ENCODE measurements at regions not wholly inside any gene's neighbourhood (a gene's known extent, or its start where the extent isn't known, plus 50 kb on each side); places are given as distances from the start of the nearest gene placed in this dataset.

- Histone ChIP-seq H3K36me3 (no peaks in the 10 kb centered on the region), H3K9me3 (no peaks in the 10 kb centered on the region), H3K4me3 (no peak overlapping the region), H3K27me3 (replicated peaks; ENCODE audit: insufficient read depth) (no peaks in the 10 kb centered on the region), H3K27ac (no peak overlapping the region), H3K4me1 (ENCODE audit: control insufficient read depth in 1 of 2, low read depth in 2 of 2) (no peaks in the 10 kb centered on the region)
- no peak for DNase-seq (ENCODE audit: low spot score)
- no peak for TF ChIP-seq CTCF (IDR thresholded peaks at IDR 0.05)
- no peak for ATAC-seq (ENCODE audit: insufficient number of reproducible peaks, low FRiP score, low read depth)
Measured at GRCh38 chr6:97947841-97948240, 664.8 kb upstream of the MMS22L start.

GRCh38 chr6:97958134-97958533 is 675.1 kb upstream of the MMS22L start:
- no peaks in the 10 kb centered on the region for H3K9me3 ChIP-seq
- no peak for DNase-seq (ENCODE audit: low spot score)
- no peak overlapping the region for H3K4me3 ChIP-seq
- TF ChIP-seq CTCF (IDR thresholded peaks at IDR 0.05), result no peak
- no peak overlapping the region for H3K27ac ChIP-seq
- ATAC-seq (ENCODE audit: insufficient number of reproducible peaks, low FRiP score, low read depth), result no peak
- no peaks in the 10 kb centered on the region for H3K36me3 ChIP-seq
- no peaks in the 10 kb centered on the region for H3K4me1 ChIP-seq (ENCODE audit: control insufficient read depth in 1 of 2, low read depth in 2 of 2)
- H3K27me3 ChIP-seq (replicated peaks; ENCODE audit: insufficient read depth), result no peaks in the 10 kb centered on the region

- Histone ChIP-seq H3K27ac (no peak overlapping the region), H3K27me3 (replicated peaks; ENCODE audit: insufficient read depth) (no peaks in the 10 kb centered on the region), H3K9me3 (no peaks in the 10 kb centered on the region), H3K36me3 (no peaks in the 10 kb centered on the region), H3K4me1 (ENCODE audit: control insufficient read depth in 1 of 2, low read depth in 2 of 2) (no peaks in the 10 kb centered on the region), H3K4me3 (no peak overlapping the region)
- no peak for TF ChIP-seq CTCF (IDR thresholded peaks at IDR 0.05)
- no peak for ATAC-seq (ENCODE audit: insufficient number of reproducible peaks, low FRiP score, low read depth)
- DNase-seq (ENCODE audit: low spot score), result no peak
Measured at GRCh38 chr6:97963193-97963592, 680.2 kb upstream of the MMS22L start.

GRCh38 chr6:97969065-97969464 is 686.0 kb upstream of the MMS22L start:
- Histone ChIP-seq H3K36me3 (no peaks in the 10 kb centered on the region), H3K27me3 (replicated peaks; ENCODE audit: insufficient read depth) (no peaks in the 10 kb centered on the region), H3K27ac (no peak overlapping the region), H3K4me1 (ENCODE audit: control insufficient read depth in 1 of 2, low read depth in 2 of 2) (no peaks in the 10 kb centered on the region), H3K9me3 (no peaks in the 10 kb centered on the region), H3K4me3 (no peak overlapping the region)
- TF ChIP-seq CTCF (IDR thresholded peaks at IDR 0.05), result no peak
- DNase-seq (ENCODE audit: low spot score) (no peak), ATAC-seq (ENCODE audit: insufficient number of reproducible peaks, low FRiP score, low read depth) (no peak)

GRCh38 chr6:97977084-97977483 is 694.1 kb upstream of the MMS22L start:
- H3K4me1 ChIP-seq (ENCODE audit: control insufficient read depth in 1 of 2, low read depth in 2 of 2), result no peaks in the 10 kb centered on the region
- H3K27ac ChIP-seq, result no peak overlapping the region
- H3K27me3 ChIP-seq (replicated peaks; ENCODE audit: insufficient read depth), result no peaks in the 10 kb centered on the region
- H3K36me3 ChIP-seq, result no peaks in the 10 kb centered on the region
- H3K4me3 ChIP-seq, result no peak overlapping the region
- no peaks in the 10 kb centered on the region for H3K9me3 ChIP-seq
- ATAC-seq (ENCODE audit: insufficient number of reproducible peaks, low FRiP score, low read depth), result no peak
- no peak for TF ChIP-seq CTCF (IDR thresholded peaks at IDR 0.05)
- no peak for DNase-seq (ENCODE audit: low spot score)
